Hematopoietic multipotent progenitor cell treated with erythropoietin and hydrocortisone succinate and interleukin-3 and kit ligand, for 8 days (in vitro differentiated cells): ENCODE measurements at regions not wholly inside any gene's neighbourhood (a gene's known extent, or its start where the extent isn't known, plus 50 kb on each side); places are given as distances from the start of the nearest gene placed in this dataset.
"Not testable (repeated sequence)": the region's sequence is repeated elsewhere in the genome, so short reads cannot be mapped to it uniquely, and the experiment has no call there.

ENCODE experiments used
- DNase-seq: peaks from one replicate; pipeline ENCODE4 v3.0.0-alpha.2; 2015

DNA sequence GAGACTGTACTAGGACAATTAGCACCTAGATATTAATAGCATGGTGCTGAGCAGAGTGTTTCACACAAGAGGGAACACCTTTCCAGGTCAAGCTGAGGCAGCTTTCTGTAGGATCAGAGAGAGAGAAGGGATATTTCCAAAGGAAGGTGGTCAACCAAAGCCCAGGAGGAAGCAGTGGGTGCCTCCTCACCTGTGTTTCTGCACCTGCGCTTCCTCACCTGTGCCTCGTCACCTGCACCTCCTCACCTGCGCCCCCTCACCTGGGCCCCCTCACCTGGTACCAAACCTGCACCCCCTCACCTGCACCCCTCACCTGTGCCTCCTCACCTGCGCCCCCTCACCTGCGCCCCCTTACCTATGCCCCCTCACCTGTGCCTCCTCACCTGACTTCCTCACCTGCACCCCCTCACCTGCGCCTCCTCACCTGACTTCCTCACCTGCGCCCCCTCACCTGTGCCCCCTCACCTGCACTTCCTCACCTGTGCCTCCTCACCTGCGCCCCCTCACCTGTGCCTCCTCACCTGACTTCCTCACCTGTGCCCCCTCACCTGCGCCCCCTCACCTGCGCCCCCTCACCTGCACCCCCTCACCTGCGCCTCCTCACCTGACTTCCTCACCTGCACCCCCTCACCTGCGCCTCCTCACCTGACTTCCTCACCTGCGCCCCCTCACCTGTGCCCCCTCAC is 67.9 kb downstream of the TTLL2 start:
- DNase-seq = no peak

DNA sequence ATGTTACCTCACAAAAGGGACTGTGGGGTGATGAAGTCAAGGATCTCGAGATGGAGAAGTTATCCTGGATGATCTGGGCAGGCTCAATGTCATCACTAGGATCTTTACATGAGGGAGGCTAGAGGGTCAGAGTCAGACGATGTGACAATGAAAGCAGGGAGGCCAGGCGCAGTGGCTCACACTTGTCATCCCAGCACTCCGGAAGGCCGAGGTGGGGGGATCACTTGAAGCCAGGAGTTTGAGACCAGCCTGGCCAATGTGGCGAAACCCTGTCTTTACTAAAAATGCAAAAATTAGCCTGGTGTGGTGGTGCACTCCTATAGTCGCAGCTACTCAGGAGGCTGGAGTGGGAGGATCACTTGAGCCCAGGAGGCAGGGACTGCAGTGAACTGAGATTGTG is 68.8 kb downstream of the TTLL2 start:
- no peak for DNase-seq

DNA sequence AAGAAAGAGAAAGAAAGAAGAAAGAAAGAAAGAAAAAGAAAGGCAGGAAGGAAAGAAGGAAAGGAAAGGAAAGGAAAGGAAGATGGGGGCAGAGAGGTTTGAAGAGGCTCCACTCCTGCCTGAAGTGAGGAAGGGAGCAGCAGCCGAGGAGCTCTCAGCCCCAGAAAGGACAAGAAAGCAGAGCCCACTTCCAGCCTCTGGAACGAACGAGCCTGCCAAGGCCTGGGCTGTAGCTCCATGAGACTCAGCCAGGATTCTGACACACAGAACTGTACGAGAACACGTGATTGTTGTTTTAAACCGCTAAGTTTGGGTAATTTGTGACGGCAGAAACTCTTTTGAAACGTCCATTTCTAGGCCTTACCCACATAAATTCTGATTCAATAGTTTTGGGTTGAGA is 69.5 kb downstream of the TTLL2 start:
- no peak for DNase-seq

DNA sequence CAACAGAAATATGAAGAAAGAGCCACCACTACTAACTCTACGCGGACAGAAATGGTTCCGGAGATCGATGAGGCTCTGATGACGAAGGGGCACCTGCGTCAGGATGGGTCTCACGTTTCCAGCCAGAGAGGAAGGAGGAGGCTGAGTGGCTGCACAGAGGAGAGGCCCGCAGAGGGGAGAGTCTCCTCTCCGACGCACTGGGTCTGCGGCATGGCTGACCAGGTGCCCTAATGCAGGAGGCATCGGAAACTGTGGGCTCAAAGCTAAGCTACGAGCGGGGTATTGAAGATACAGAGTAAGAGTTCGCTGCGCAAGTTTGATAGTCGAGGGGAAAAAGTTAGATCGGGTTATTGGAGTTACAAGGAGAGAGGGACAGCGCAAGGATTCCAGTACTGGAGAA is 69.9 kb downstream of the TTLL2 start:
- no peak for DNase-seq

DNA sequence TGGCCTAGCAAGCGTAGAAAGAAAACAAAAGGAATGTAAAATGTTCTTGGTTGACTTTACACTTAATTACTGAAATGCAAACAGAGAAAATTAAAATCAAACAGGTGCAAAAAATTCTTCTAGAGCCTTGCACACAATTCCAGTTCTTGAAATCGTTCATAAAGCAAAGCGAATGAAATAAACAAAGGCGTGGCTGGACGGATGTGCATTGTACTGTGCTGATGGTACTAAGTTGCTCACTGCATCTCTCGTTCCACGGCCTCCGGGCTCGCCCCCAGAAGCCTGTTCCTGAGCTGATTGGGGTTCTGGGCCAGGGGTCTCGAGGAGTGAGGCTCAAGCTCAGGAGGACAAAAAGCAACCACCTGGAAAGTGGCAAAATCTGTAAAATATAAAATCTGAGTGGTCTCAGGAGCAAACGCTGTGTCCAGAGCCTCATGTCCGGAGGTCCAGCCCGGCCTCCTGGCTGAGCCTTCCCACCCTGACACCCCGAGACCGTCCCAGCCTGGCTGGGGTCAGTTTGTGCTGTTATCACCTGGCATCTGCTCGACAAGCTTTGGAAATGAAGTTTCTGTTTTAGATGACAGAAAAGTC is 71.3 kb downstream of the TTLL2 start:
- DNase-seq = no peak

DNA sequence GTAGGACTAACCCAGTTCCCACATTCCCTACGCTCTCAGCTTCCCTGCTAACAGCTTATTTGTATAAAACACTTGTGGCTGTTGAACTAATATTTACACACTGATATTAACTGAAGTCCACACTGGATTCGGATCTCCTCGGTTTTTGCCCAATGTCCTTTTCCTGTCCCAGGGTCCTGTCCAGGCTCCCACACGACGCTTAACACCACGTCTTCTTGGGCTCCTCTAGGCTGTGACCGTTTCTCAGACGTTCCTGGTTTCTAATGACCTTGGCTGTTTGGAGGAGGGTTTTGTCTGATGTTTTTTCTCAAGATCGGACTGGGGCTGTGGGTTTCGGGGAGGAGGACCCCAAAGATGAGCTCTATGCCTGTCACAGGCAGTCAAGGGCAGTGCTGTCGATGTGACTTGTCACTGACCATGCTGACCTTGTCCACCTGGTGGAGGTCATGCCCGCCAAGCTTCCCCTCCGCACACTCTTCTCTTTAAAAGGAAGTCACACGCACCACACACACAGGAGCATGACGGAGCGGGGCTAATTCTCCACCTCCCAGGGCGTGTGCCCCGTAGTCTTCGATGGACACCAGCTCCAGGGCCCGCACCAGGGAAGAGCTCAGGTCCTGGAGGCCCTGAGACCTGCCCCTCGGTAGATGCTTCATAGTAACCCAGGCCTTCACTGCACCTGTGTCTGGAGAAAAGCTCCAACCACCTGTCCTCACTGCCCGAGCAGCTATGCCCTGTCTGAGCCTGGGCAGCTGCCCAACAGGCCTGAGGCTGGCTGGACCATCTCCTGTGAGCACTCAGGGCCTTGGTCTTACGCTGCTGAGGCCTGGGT is 72.0 kb downstream of the TTLL2 start:
- no peak for DNase-seq

DNA sequence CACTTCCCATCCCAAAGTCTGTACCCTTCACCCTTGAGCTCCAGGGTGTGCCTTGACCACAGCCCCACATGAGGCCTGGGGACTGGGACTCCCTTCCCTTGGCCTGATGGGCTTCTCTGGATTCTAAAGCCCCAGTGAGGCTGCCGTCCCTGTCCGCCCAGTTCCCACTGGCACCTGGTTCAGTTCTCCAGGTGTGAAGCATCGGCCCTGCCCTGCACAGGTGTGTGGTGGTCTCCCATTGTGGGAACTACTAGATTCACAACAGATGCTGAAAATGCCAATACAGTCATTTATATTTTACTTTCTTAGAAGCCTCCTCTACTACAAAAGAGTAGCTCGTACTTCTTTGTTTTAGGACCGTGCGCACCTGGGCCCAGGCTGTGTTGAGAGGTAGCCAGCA is 72.8 kb downstream of the TTLL2 start:
- DNase-seq = no peak

DNA sequence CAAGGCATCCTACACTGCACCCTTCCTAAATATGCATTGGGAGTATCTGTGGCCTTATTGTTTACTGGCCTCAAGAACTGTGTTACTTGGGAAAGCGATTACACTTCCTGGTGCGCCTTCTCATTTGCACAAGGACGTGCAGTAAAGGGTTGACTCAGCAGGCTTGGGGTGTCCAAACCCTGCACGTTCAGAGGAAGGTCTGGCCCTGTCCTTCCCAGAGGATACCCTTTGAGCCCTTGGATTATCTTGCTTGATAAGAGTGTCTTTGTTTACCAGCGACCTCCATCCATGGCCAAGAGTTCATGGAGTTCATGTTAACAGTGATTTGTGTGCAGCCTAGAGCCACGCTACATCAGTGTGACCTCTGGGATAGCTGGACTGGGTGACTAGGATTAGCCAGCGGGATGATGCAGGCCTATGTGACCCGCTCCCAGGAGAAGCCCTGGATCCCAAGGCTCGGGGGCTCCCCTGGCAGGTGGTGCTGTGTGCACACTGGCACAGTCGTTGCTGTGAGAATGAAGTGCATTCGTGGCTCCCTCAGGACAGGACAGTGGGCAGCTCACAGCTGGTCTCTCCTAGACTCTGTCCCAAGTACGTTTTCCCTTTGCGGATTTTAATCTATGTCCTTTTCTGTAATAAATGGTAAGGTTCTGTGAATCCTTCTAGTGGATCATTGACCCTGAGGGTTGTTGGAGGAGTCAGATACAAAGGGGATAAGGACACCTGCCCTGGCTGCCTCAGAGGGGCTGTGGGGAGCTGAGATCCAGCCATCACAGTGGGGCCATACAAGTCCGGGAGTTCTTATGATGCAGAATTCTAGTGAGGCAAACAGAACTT is 73.5 kb downstream of the TTLL2 start:
- no peak for DNase-seq

DNA sequence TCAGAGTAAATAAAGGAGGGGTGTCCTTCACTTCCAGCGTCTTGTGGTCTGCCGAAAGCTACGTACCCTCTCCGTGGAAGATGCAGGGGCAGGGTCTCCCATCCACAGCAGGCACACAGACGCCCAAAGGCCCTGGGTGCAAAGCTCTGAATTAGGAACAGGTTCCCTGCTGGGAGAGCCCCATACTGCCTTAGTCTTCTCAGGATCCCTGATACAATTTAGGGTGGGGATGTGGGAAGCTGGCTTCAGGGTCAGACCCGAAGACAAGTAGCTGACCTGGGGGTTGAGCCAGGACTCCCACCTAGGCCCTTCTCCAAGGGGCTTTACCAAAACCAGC is 74.1 kb downstream of the TTLL2 start:
- DNase-seq = no peak

DNA sequence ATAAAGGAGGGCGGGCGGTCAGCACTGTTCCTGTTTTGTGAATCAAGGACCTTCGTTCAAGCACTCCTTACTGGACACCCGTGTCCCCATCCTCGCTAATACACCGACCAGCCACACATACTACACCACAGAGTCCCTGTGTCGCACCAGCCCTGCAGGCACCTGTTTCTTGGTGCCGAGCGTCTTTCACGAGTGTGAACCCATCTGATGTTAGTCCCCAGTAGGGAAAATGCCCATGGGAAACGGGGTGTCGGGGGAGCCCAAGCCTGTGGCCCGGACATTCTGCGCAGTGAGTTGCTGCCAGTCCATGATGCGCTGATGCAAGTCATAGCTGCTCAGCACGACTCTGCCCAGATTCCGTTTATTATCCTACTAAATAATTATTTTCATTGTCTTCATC is 74.7 kb downstream of the TTLL2 start:
- no peak for DNase-seq

DNA sequence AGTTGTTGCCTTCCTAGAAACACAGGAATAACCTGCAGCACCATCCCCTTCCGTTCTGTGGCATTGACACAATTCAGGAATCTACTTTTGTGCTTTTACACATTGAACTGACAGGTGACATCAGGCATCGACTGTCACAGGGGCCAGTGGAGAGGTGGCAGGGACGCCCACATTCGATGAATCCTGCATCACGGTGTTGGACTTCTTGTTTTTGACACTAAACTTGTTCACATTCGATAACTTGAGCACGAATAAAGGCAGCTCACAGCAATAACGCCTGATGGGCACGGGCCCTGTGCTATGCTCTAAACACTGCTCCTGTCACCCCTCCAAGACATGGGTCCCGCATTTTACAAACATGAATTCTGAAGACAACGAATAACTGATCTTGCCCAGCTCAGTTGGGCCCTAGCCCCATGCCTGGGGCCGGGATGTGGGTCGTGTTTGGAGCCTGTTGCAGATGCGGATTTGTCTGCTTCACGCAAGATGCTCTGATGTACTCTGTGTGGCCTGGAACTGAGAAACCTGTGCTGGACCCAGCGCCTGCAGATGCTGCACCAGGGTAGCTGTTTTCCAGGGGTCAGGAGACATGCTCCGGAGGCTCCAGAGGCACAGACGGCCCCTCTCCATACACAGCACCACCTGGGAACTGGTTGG is 75.7 kb downstream of the TTLL2 start:
- no peak for DNase-seq

DNA sequence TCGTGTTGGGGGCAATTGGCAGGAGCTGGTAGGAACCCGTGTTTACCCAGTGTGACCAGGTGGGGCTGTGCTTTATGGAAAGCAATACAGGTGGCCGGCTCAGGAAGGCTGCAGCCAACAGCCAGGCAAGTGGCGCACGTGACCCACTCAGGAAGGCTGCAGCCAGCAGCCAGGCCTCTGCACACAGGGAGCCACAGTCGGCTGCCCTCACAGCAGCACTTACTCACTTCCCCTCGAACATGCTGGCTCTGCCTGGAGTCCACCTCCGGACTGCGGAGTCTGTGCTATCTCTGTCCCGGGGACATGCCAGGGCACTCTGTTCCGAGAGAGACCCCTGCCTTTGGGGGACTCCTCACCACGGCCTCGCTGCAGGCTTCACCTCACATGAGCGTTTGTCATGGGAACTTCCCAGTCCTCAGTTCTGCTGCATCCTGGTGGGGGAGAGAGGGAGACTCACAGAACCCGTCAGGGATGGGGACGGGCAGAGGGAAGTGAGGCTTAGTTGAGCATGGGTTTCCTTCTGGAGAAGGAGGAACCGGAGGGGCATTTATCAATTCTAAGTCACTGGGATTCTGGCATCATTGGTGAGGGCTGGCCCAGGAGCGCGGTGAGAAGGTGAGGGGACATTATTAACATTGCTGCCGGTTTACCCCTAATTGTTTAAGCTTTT is 76.8 kb downstream of the TTLL2 start:
- no peak for DNase-seq

DNA sequence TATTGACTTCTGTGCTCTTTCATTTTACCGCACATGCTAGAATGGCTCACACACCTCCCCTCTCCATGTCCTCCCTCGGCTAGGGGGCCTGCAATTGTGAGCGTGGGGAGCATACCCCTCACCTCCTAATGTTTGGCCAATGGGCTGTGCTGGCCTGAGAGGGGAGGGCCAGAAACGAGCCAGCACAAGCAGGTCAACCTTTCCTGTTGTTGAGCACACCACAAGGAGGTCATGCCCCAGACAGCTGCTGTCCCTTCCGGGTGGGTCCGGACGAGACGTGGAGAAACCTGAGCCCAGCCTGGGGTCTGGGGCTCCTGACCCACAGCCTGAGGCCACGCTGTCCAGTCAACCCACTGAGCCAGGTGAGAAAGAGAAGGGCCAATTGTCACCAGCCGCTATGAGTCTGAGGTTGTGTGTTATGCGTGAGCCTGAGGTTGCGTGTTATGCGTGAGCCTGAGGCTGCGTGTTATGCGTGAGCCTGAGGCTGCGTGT is 77.4 kb downstream of the TTLL2 start:
- DNase-seq = no peak

DNA sequence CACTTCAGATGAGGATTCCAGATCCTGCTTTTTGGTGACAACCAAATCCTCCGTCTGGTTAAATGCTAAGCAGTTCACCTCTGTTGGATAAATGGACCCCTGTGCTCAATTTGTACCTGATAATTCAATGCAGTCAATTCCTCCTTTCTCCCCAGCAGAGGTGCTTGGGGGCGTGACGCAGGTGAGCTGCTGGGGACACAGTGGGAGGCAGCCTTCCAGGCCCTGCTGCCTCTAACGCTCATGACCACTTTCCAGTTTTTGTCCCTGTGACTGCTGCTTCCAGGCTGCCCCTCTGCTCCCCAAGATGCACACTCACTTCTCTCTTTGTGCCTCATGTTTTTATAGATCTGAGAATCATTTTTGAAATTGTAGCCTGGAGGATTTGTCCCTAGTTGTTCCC is 78.5 kb downstream of the TTLL2 start:
- no peak for DNase-seq

DNA sequence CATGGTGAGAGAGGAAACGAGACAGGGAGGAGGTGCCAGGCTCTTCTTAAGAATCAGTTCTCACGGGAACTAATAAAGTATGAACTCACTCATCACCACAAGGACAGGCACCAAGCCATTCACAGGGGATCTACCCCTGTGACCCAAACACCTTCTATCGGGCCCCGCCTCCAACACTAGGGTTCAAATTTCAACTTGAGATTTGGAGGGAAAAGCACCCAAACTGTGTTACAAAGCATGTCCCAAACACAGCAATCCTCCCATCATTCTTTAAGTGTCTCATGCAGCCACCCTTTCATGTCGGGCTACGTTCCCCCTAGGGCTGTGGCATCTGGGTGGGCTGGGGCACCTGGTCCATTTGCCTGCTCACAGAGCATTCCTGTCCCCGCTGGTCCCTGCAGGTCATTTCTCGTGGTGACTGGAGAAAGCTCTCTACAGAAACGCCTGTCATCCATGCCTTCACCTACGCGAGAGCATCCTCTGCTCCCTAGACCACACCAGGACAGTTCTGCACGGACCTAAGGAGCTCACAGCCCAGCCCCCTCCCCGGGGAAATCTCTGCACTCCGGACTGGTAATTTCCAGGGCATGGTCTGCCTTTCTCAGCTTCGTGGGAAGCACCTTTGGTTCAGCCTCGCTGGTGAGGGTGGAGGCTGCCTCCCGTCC is 79.6 kb downstream of the TTLL2 start:
- DNase-seq = no peak

DNA sequence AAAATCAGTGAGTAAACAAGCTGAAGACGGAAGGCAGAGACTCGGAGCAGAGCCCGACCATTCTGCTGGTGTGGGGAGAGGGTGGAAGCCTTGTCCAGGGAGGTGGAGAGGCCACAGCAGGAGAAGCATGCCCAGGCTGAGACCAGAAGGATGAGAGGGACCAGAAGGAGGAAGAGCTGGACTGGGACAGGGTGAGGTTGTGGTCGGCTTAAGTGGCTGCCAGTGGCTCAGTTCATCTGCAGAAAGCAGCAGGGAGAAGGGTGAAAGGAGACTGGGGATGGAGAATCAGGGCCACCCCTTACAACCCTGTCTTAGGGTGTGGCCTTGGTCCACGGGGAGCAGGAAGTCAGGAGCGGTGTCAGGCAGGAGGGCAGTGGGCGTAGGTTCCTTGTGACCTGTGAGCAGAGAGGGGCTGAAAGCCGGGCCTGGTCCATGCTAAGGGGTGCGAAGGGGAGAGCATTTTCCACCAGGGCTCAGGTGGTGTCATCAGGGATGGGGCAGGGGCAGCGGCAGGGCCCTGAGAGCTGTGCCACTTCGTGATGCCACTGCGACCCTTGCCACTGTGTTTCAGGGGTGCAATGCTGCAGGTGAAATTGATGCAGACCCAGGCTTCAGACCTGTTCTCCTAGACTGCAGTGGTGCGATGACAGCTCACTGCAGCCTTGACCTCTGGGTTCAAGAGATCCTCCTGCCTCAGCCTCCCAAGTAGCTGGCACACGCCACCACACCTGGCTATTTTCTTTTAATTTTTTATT is 81.1 kb downstream of the TTLL2 start:
- DNase-seq = no peak

DNA sequence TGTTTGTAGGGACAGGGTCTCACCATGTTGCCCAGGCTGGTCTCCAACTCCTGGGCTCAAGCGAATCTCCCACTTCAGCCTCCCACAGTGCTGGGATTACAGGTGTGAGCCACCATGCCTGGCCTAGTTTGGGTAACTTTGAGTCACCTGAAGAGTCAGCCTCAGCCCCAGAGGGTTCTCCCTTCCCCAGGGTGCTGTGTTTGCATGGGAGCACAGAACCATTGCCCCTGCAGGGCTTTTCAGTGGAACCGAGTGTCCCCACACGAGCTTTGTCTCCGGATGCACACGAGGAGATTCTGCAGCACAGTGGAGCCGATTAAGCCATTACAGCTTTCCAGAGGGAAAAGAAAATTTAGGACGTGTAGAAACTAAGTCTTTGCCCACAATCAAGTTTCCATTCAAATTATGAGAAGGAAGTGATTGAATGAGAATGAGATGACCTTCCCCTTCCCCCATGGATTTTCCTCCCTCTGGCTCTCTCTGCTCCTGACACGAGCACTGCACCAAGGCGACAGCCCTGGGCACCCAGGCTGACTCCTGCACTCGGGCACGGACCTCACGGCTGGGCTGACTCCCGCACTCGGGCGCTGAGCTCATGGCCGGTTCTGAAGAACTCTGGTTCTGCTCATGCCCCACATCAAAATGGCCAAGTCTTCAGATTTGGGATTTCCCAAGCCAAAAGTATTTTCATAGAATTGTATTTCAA is 81.8 kb downstream of the TTLL2 start:
- DNase-seq = not testable (repeated sequence)

DNA sequence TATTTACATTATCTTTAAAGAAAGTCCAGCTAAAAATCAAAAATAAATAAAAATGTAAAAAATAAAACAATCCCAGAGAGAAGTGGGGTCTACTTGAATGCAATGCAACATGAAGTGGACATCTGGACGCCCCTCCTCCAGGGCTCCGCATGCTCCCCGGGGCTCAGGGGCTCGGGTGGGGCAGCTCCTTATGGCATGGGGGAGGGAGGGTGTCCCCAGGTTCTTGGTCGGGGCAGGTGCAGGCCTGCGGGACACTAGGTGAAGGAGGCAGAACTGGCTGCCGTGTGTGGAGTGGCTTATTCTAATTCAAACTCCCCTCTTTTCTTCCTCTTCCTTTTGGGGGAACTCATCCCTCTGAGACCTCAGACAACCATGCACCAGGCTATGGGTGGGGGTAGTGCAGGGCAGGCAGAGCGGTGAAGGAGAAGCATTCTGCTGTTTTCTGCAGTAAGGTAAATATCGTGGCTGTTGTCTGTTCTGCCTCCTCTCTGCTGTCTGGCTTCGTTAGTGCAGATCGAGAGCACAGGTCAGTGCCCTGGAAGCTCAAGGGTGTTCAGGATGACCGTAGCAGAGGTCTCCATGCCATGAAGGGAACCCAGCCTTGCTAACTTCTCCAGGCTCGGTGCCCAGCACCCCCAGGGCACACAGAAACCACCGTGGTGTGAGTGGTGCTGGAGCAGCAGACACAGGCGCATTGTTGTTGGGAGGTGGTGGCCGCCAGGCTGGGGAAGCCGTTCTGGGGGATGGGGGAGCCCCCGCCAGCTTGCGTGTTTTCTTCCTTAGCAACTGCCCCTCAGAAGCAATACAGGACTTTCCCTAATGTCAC is 82.6 kb downstream of the TTLL2 start:
- no peak for DNase-seq

DNA sequence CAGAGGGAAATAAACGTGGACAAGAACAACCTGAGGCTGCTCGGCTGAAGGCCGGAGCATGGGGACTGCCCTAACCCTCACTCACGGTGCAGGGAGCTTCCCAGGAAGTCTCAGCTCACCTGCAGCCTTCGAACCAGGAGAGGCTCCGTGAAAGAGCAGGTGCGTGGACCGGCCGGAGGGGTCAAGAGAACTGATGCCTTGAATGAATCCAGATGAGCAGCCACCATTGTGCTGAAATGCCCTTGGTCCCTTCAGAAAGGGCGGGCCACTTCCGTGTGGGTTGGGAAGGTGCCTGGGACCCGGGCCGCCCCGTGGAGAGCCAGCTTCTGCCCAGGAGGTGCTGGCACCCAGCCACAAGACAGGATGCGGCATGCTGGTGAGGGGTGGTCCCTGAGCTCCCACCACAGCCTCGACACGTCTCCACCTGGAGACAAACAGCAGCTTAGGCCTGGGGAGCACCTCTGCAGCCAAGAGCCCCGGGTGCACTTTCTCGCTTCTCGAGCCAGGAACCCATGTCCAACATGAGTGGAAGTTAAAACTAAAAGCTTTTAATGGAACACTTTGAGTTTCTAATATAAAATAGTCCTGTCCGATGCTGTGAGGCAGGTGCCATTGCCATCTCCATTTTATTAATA is 83.5 kb downstream of the TTLL2 start:
- no peak for DNase-seq
